Activated CD4-positive, alpha-beta T cell treated with anti-CD3 and anti-CD28 coated beads, Interleukin-2, amount 10 ng/mL, durations not matched to agents 7 days and 5 days (primary cell): ENCODE measurements at regions not wholly inside any gene's neighbourhood (a gene's known extent, or its start where the extent isn't known, plus 50 kb on each side); places are given as distances from the start of the nearest gene placed in this dataset.

Experiments used
- CTCF ChIA-PET: fragments of 350-600 bp; sonication (Branson Sonifier 250); formaldehyde crosslinking; loops from one replicate; lab custom pipeline; 2021; ENCODE audit warnings: antibody characterized with exemption; lab: Charles Lee
- POLR2A ChIA-PET: fragments of 350-600 bp; sonication (Branson Sonifier 250); formaldehyde crosslinking; loops from one replicate; lab custom pipeline; 2021; ENCODE audit warnings: antibody characterized with exemption; lab: Charles Lee
- DNase-seq: peaks from one replicate; pipeline ENCODE4 v3.0.0-alpha.2; 2020
- H3K27ac Mint-ChIP-seq: one replicate; pipeline ENCODE4 v1.8.0; 2021; ENCODE audit warnings: mild to moderate bottlenecking, moderate library complexity, mixed read lengths
- H3K27me3 Mint-ChIP-seq: one replicate; pipeline ENCODE4 v1.8.0; 2021; ENCODE audit warnings: mixed read lengths
- H3K36me3 Mint-ChIP-seq: one replicate; pipeline ENCODE4 v1.8.0; 2021; ENCODE audit warnings: low read depth, mixed read lengths
- H3K4me1 Mint-ChIP-seq: one replicate; pipeline ENCODE4 v1.8.0; 2021; ENCODE audit warnings: mixed read lengths
- H3K4me3 Mint-ChIP-seq: one replicate; pipeline ENCODE4 v1.8.0; 2021; ENCODE audit warnings: mild to moderate bottlenecking, moderate library complexity, mixed read lengths
- H3K9me3 Mint-ChIP-seq: one replicate; pipeline ENCODE4 v1.8.0; 2021; ENCODE audit warnings: mixed read lengths

GRCh38 chr5:153403470-153403869 is 87.0 kb upstream of the GRIA1 start:
- no peaks in the 10 kb centered on the region for H3K4me1 Mint-ChIP-seq
- ChIA-PET CTCF (no interaction called here), POLR2A (no interaction called here)

GRCh38 chr5:153404747-153405146 is 85.7 kb upstream of the GRIA1 start:
- no peak for DNase-seq
- H3K27me3 Mint-ChIP-seq: no peaks in the 10 kb centered on the region
- no peaks in the 10 kb centered on the region for H3K4me1 Mint-ChIP-seq
- CTCF ChIA-PET: no interaction called here
- POLR2A ChIA-PET: no interaction called here
- no peaks in the 10 kb centered on the region for H3K36me3 Mint-ChIP-seq
- H3K9me3 Mint-ChIP-seq: no peaks in the 10 kb centered on the region
- no peak overlapping the region for H3K4me3 Mint-ChIP-seq
- H3K27ac Mint-ChIP-seq: no peak overlapping the region

More at GRCh38 chr5:153403470-153403869, 87.0 kb upstream of the GRIA1 start:
- Mint-ChIP-seq H3K27ac (no peak overlapping the region), H3K4me3 (no peak overlapping the region), H3K36me3 (no peaks in the 10 kb centered on the region), H3K9me3 (no peaks in the 10 kb centered on the region), H3K27me3 (no peaks in the 10 kb centered on the region)
- no peak for DNase-seq

GRCh38 chr5:153421676-153422075 is 68.8 kb upstream of the GRIA1 start:
- POLR2A ChIA-PET: no interaction called here
- Mint-ChIP-seq H3K9me3 (no peaks in the 10 kb centered on the region), H3K27ac (no peak overlapping the region), H3K4me1 (no peaks in the 10 kb centered on the region), H3K36me3 (no peaks in the 10 kb centered on the region), H3K27me3 (no peaks in the 10 kb centered on the region), H3K4me3 (no peak overlapping the region)
- CTCF ChIA-PET: interaction anchor here (0.6 kb wide), 1 partner anchor 25 kb away, joined by 3 read pairs; no protein-coding TSS in a partner anchor
- DNase-seq: no peak

- peak; percentile 6 for DNase-seq
- Mint-ChIP-seq H3K27me3 (no peaks in the 10 kb centered on the region), H3K9me3 (no peaks in the 10 kb centered on the region), H3K4me1 (no peaks in the 10 kb centered on the region), H3K36me3 (no peaks in the 10 kb centered on the region), H3K27ac (no peak overlapping the region), H3K4me3 (no peak overlapping the region)
- POLR2A ChIA-PET: no interaction called here
- CTCF ChIA-PET: no interaction called here
Measured at GRCh38 chr5:153425914-153426313, 64.6 kb upstream of the GRIA1 start.

GRCh38 chr5:153429761-153430380 is 60.6 kb upstream of the GRIA1 start:
- ChIA-PET POLR2A (no interaction called here), CTCF (no interaction called here)
- Mint-ChIP-seq H3K4me3 (no peak overlapping the region), H3K27me3 (no peaks in the 10 kb centered on the region), H3K9me3 (no peaks in the 10 kb centered on the region), H3K4me1 (no peaks in the 10 kb centered on the region), H3K27ac (no peak overlapping the region), H3K36me3 (no peaks in the 10 kb centered on the region)
- DNase-seq: no peak

GRCh38 chr5:153432583-153432982 is 57.9 kb upstream of the GRIA1 start:
- CTCF ChIA-PET: no interaction called here
- H3K4me1 Mint-ChIP-seq: no peaks in the 10 kb centered on the region
- DNase-seq: no peak
- H3K27me3 Mint-ChIP-seq: no peaks in the 10 kb centered on the region
- POLR2A ChIA-PET: no interaction called here
- no peak overlapping the region for H3K4me3 Mint-ChIP-seq
- H3K9me3 Mint-ChIP-seq: no peaks in the 10 kb centered on the region
- no peaks in the 10 kb centered on the region for H3K36me3 Mint-ChIP-seq
- H3K27ac Mint-ChIP-seq: no peak overlapping the region

- Mint-ChIP-seq H3K4me3 (no peak overlapping the region), H3K9me3 (no peaks in the 10 kb centered on the region), H3K27me3 (no peaks in the 10 kb centered on the region), H3K4me1 (no peaks in the 10 kb centered on the region), H3K27ac (no peak overlapping the region), H3K36me3 (no peaks in the 10 kb centered on the region)
- CTCF ChIA-PET: no interaction called here
- POLR2A ChIA-PET: no interaction called here
- DNase-seq: no peak
Measured at GRCh38 chr5:153437251-153437650, 53.2 kb upstream of the GRIA1 start.

- no peak overlapping the region for H3K27ac Mint-ChIP-seq
- H3K4me1 Mint-ChIP-seq: no peaks in the 10 kb centered on the region
- no peaks in the 10 kb centered on the region for H3K27me3 Mint-ChIP-seq
- ChIA-PET POLR2A (no interaction called here), CTCF (no interaction called here)
- H3K9me3 Mint-ChIP-seq: no peaks in the 10 kb centered on the region
- H3K4me3 Mint-ChIP-seq: no peak overlapping the region
- no peaks in the 10 kb centered on the region for H3K36me3 Mint-ChIP-seq
- DNase-seq: no peak
Measured at GRCh38 chr5:153439130-153439529, 51.3 kb upstream of the GRIA1 start.
